ENCODE measurements at regions not wholly inside any gene's neighbourhood (a gene's known extent, or its start where the extent isn't known, plus 50 kb on each side); places are given as distances from the start of the nearest gene placed in this dataset.

- no peak overlapping the region for H3K4me3 ChIP-seq (ENCODE audit: low read depth, low read length)
- no peak for DNase-seq (ENCODE audit: low read depth)
- no peak for TF ChIP-seq CTCF (conservative IDR thresholded peaks at IDR 0.05; ENCODE audit: low read depth, low read length)
Observed at GRCh38 chr3:174414902-174415301, 444.2 kb upstream of the NAALADL2 start.

- no peak for DNase-seq (ENCODE audit: low read depth)
- no peak for TF ChIP-seq CTCF (conservative IDR thresholded peaks at IDR 0.05; ENCODE audit: low read depth, low read length)
- H3K4me3 ChIP-seq (ENCODE audit: low read depth, low read length), result no peak overlapping the region
Observed at GRCh38 chr3:174417573-174417972, 441.6 kb upstream of the NAALADL2 start.

GRCh38 chr3:174419216-174419615, 439.9 kb upstream of the NAALADL2 start:
- DNase-seq (ENCODE audit: low read depth), result no peak
- no peak for TF ChIP-seq CTCF (conservative IDR thresholded peaks at IDR 0.05; ENCODE audit: low read depth, low read length)
- H3K4me3 ChIP-seq (ENCODE audit: low read depth, low read length), result no peak overlapping the region

GRCh38 chr3:174423936-174424335, 435.2 kb upstream of the NAALADL2 start:
- DNase-seq (ENCODE audit: low read depth), result no peak
- TF ChIP-seq CTCF (conservative IDR thresholded peaks at IDR 0.05; ENCODE audit: low read depth, low read length), result no peak
- H3K4me3 ChIP-seq (ENCODE audit: low read depth, low read length), result no peak overlapping the region

- no peak for DNase-seq (ENCODE audit: low read depth)
- H3K4me3 ChIP-seq (ENCODE audit: low read depth, low read length), result no peak overlapping the region
- no peak for TF ChIP-seq CTCF (conservative IDR thresholded peaks at IDR 0.05; ENCODE audit: low read depth, low read length)
Observed at GRCh38 chr3:174424656-174425055, 434.5 kb upstream of the NAALADL2 start.

- DNase-seq (ENCODE audit: low read depth), result no peak
- no peak for TF ChIP-seq CTCF (conservative IDR thresholded peaks at IDR 0.05; ENCODE audit: low read depth, low read length)
Observed at GRCh38 chr3:174425422-174425821, 433.7 kb upstream of the NAALADL2 start.

GRCh38 chr3:174430986-174431385, 428.1 kb upstream of the NAALADL2 start:
- DNase-seq (ENCODE audit: low read depth), result no peak
- H3K4me3 ChIP-seq (ENCODE audit: low read depth, low read length), result no peak overlapping the region
- TF ChIP-seq CTCF (conservative IDR thresholded peaks at IDR 0.05; ENCODE audit: low read depth, low read length), result no peak

More at GRCh38 chr3:174425422-174425821, 433.7 kb upstream of the NAALADL2 start:
- H3K4me3 ChIP-seq (ENCODE audit: low read depth, low read length), result no peak overlapping the region
